Calu3 (cell line): ENCODE measurements at regions not wholly inside any gene's neighbourhood (a gene's known extent, or its start where the extent isn't known, plus 50 kb on each side); places are given as distances from the start of the nearest gene placed in this dataset.

ENCODE experiments used
- BruUV-seq: library from RNA; stranded (reverse); fragments of 400-500 nt; replicated peaks from 2 replicates; lab custom pipeline; 2021; lab: Mats Ljungman, UMichigan
- CTCF ChIA-PET: fragments of 300-600 bp; sonication (Branson Sonifier 250); formaldehyde crosslinking; loops from one replicate; lab custom pipeline; 2022; ENCODE audit warnings: antibody characterized with exemption; lab: Charles Lee
- DNase-seq: peaks from one replicate; pipeline ENCODE4 v3.0.0; 2022
- H3K27ac Mint-ChIP-seq: one replicate; pipeline ENCODE4 v1.8.0; 2022; ENCODE audit warnings: mixed read lengths; ENCODE audit not compliant: unreplicated experiment
- H3K27me3 Mint-ChIP-seq: one replicate; pipeline ENCODE4 v1.8.0; 2022; ENCODE audit warnings: mixed read lengths; ENCODE audit not compliant: unreplicated experiment
- H3K36me3 Mint-ChIP-seq: one replicate; pipeline ENCODE4 v1.8.0; 2022; ENCODE audit warnings: mild to moderate bottlenecking, moderate library complexity, mixed read lengths; ENCODE audit not compliant: insufficient read depth, unreplicated experiment
- H3K4me1 Mint-ChIP-seq: one replicate; pipeline ENCODE4 v1.8.0; 2022; ENCODE audit warnings: mild to moderate bottlenecking, low read depth, mixed read lengths; ENCODE audit not compliant: unreplicated experiment
- H3K4me3 Mint-ChIP-seq: one replicate; pipeline ENCODE4 v1.8.0; 2022; ENCODE audit warnings: mild to moderate bottlenecking, low read depth, moderate library complexity, mixed read lengths; ENCODE audit not compliant: unreplicated experiment
- H3K9me3 Mint-ChIP-seq: one replicate; pipeline ENCODE4 v1.8.0; 2022; ENCODE audit warnings: low read depth, mixed read lengths; ENCODE audit not compliant: unreplicated experiment
- CTCF ChIP-seq: fragments of 200-600 bp; IDR thresholded peaks from one replicate; pipeline ENCODE4 v1.8.0; 2022; ENCODE audit warnings: antibody characterized with exemption; ENCODE audit not compliant: unreplicated experiment
- intact Hi-C: fragments of 100-400 bp; cut with micrococcal nuclease; formaldehyde crosslinking; loops from one replicate; pipeline ENCODE4 v1.10.0; 2022; ENCODE audit not compliant: unreplicated experiment

GRCh38 chr2:53549497-53549896 is 218.1 kb upstream of the CHAC2 start:
- CTCF ChIA-PET = interaction anchor here (0.7 kb wide), 1 partner anchor 130 kb away, joined by 4 read pairs; no protein-coding TSS in a partner anchor
- DNase-seq = no peak
- Mint-ChIP-seq H3K27me3 (no peaks in the 10 kb centered on the region), H3K4me3 (no peak overlapping the region), H3K27ac (no peak overlapping the region), H3K9me3 (no peaks in the 10 kb centered on the region), H3K4me1 (no peaks in the 10 kb centered on the region), H3K36me3 (no peaks in the 10 kb centered on the region)
- BruUV-seq = no TSS peak
- intact Hi-C loops = no loop called here
- no peak for TF ChIP-seq CTCF

- no peak overlapping the region for H3K4me3 Mint-ChIP-seq
- TF ChIP-seq CTCF = no peak
- no peak for DNase-seq
- H3K9me3 Mint-ChIP-seq = no peaks in the 10 kb centered on the region
- H3K27me3 Mint-ChIP-seq = no peaks in the 10 kb centered on the region
- no peaks in the 10 kb centered on the region for H3K36me3 Mint-ChIP-seq
- CTCF ChIA-PET = no interaction called here
- no TSS peak for BruUV-seq
- intact Hi-C loops = no loop called here
- no peaks in the 10 kb centered on the region for H3K4me1 Mint-ChIP-seq
- H3K27ac Mint-ChIP-seq = no peak overlapping the region
Measured at GRCh38 chr2:53545604-53546003, 222.0 kb upstream of the CHAC2 start.

- BruUV-seq = no TSS peak
- intact Hi-C loops = no loop called here
Measured at GRCh38 chr2:53544871-53545558, 222.6 kb upstream of the CHAC2 start.

GRCh38 chr2:53543083-53543482 is 224.5 kb upstream of the CHAC2 start:
- H3K4me3 Mint-ChIP-seq = no peak overlapping the region
- no TSS peak for BruUV-seq
- H3K36me3 Mint-ChIP-seq = no peaks in the 10 kb centered on the region
- no peak overlapping the region for H3K27ac Mint-ChIP-seq
- peaks cover 3% of the 10 kb centered on the region for H3K9me3 Mint-ChIP-seq
- H3K27me3 Mint-ChIP-seq = no peaks in the 10 kb centered on the region
- CTCF ChIA-PET = no interaction called here
- DNase-seq = no peak
- TF ChIP-seq CTCF = no peak
- intact Hi-C loops = no loop called here
- no peaks in the 10 kb centered on the region for H3K4me1 Mint-ChIP-seq

More at GRCh38 chr2:53544871-53545558, 222.6 kb upstream of the CHAC2 start:
- Mint-ChIP-seq H3K9me3 (no peaks in the 10 kb centered on the region), H3K4me1 (no peaks in the 10 kb centered on the region), H3K4me3 (no peak overlapping the region), H3K27me3 (no peaks in the 10 kb centered on the region), H3K27ac (no peak overlapping the region), H3K36me3 (no peaks in the 10 kb centered on the region)
- TF ChIP-seq CTCF = no peak
- CTCF ChIA-PET = no interaction called here
- DNase-seq = no peak
